NCI-H748 (cell line): ENCODE measurements at regions not wholly inside any gene's neighbourhood (a gene's known extent, or its start where the extent isn't known, plus 50 kb on each side); places are given as distances from the start of the nearest gene placed in this dataset.
"Not testable (repeated sequence)": the region's sequence is repeated elsewhere in the genome, so short reads cannot be mapped to it uniquely, and the experiment has no call there.

Source experiments
- DNase-seq: peaks from one replicate; lab custom pipeline; 2025; ENCODE audit not compliant: unreplicated experiment; lab: John Stamatoyannopoulos, UW

DNA sequence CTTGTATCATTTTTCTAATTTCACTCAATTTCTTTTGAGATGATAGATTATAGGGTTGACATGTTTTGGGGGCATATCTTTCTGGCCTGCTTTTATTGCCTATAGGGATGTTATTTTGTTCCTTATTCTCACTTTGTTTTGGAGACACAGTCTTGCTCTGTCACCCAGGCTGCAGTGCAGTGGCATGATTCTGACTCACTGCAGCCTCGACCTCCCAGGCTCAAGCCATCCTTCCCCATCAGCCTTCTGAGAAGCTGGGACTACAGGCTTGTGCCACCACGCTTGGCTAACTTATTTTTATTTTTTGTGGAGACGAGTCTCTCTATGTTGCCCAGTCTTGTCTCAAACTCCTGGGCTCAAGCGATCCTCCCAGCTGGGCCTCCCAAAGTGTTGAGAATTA, 72.8 kb upstream of the FAN1 start:
- DNase-seq = no peak

DNA sequence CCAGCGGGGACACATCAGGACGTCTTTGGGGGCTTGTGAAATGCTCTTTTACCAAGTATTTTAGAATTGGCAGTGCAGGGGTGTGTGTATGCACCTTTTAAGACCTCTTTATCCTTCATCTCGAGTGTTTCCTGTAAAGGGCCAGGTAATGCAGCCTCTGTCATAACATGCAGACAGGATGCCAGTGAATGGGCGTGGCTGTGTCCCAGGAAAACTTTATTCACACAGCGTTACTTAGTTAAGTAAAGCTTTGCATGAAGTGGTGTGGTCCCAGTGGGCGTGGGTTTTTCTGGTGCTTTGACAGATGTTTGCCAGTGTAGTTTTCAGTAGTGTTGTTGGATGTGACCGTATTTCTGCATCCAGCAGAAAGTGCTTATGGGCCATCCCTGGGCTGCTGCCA, 70.3 kb upstream of the FAN1 start:
- not testable (repeated sequence) for DNase-seq

DNA sequence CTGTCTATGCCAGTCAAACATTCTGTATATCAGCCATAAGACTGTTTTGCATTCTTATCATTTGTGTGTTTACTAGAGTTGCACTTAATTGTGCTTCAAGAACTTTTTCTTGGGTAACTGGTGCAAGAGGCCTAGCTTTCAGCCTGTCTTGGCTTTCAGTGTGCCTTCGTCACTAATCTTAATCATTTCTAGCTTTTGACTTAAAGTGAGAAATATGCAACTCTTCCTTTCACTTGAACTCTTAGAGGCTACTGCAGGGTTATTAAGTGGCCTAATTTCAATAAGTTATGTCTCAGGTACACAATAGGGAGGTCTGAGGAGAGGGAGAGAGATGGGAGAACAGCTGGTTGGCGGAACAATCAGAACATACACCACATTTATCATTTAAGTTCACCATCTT, 62.1 kb upstream of the FAN1 start:
- not testable (repeated sequence) for DNase-seq

DNA sequence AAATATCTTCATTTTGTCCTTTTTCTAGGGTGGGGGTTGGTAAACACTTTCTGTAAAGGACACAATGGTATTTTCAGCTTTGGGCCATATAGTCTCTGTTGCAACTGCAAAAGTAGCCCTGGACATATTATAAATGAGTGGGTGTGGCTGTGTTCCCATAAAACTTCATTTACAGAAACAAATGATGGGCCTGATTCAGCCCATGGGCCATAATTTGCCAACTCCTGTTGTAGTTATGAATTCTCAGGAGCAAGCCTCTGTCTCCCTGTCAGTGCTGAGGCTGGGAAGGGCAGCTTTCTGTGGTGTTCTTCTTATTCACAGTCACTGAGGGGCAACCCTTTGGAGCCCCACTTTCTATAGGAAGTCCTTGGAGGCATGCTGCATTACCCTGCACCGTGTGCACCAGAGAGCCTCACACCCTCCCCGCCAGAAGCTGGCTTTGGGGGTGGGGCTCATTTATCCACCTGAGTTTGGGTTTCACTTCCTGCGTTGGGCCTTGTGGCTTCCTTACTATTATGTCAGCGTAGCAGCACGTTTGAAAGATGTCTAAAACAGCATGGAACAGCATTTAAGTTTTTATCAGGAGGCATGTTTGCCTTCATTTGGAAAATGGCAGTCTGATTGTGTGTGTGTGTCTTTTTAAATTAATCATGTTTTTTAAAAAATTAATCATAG, 60.8 kb upstream of the FAN1 start:
- not testable (repeated sequence) for DNase-seq

DNA sequence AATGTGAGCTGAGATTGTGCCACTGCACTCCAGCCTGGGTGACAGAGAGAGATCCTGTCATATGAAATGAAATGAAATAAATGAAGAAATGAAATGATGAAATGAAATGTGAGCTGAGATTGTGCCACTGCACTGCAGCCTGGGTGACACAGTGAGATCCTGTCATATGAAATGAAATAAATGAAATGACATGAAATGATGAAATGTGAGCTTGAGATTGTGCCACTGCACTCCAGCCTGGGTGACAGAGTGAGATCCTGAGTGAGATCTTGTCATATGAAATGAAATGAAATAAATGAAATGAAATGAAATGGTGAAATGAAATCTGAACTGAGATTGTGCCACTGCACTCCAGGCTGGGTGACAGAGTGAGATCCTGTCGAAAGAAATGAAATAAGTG, 58.2 kb upstream of the FAN1 start:
- DNase-seq = not testable (repeated sequence)
